ENCODE measurements at regions not wholly inside any gene's neighbourhood (a gene's known extent, or its start where the extent isn't known, plus 50 kb on each side); places are given as distances from the start of the nearest gene placed in this dataset.

DNA sequence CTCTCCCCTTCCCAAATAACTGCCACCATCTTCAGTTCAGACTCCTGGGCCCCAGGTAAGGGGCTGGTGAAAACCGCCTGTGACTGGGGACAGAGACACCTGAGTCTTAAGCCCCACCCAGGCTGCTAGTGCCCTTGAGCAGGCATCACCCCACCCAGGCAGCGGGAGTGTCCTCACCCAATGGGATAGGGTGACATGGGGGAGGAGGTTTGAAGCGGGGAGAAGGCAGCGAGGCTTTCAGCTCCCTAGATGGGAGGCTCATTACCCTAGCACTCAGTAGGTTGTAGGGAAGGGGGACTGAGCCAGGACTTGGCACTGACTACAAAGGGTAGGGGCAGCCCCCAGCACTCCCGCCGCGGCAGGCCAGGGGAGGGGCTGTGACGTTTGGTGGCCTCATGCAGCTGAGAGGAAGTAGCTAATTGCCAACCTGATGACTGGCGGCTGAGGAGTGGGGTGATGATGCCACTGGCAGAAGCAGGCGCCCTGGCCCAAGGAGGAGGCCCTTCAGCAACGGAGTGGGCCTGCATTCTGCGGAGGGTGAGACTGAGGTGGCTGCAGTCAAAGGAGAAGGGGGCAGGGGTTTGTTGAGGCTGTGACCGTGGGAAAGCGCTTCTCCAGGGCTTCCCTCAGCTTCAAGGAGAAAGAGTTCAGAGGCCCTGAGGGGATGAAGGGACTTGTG lies 126.9 kb downstream of the MRPL14 start:
- no peak for TF ChIP-seq POLR2A (IDR thresholded peaks at IDR 0.05)
- TF ChIP-seq, protein P1, sequence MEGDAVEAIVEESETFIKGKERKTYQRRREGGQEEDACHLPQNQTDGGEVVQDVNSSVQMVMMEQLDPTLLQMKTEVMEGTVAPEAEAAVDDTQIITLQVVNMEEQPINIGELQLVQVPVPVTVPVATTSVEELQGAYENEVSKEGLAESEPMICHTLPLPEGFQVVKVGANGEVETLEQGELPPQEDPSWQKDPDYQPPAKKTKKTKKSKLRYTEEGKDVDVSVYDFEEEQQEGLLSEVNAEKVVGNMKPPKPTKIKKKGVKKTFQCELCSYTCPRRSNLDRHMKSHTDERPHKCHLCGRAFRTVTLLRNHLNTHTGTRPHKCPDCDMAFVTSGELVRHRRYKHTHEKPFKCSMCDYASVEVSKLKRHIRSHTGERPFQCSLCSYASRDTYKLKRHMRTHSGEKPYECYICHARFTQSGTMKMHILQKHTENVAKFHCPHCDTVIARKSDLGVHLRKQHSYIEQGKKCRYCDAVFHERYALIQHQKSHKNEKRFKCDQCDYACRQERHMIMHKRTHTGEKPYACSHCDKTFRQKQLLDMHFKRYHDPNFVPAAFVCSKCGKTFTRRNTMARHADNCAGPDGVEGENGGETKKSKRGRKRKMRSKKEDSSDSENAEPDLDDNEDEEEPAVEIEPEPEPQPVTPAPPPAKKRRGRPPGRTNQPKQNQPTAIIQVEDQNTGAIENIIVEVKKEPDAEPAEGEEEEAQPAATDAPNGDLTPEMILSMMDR (IDR thresholded peaks at IDR 0.05): no peak
